ENCODE measurements at regions not wholly inside any gene's neighbourhood (a gene's known extent, or its start where the extent isn't known, plus 50 kb on each side); places are given as distances from the start of the nearest gene placed in this dataset.

DNA sequence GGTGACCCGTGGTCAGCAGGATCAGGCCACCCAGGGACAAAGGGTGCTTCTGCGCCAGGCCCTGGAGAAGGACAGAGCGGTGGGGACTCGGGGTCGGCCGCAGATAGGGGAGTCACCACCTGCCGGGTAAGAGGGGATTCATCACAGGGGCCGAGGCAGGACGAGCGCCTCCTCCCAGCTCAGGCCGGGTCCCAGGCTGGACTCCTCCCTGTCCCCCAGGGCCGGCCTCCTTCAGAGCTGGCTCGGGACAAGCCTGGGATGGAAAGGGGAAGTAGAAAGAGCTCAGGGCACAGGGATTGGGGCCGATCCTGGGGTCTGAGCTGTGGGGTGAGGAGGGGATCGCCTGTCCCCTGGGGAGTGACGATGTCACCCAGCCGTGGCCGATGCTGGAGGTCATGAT lies 139.4 kb downstream of the GPCPD1 start:
- TF ChIP-seq, protein P1, sequence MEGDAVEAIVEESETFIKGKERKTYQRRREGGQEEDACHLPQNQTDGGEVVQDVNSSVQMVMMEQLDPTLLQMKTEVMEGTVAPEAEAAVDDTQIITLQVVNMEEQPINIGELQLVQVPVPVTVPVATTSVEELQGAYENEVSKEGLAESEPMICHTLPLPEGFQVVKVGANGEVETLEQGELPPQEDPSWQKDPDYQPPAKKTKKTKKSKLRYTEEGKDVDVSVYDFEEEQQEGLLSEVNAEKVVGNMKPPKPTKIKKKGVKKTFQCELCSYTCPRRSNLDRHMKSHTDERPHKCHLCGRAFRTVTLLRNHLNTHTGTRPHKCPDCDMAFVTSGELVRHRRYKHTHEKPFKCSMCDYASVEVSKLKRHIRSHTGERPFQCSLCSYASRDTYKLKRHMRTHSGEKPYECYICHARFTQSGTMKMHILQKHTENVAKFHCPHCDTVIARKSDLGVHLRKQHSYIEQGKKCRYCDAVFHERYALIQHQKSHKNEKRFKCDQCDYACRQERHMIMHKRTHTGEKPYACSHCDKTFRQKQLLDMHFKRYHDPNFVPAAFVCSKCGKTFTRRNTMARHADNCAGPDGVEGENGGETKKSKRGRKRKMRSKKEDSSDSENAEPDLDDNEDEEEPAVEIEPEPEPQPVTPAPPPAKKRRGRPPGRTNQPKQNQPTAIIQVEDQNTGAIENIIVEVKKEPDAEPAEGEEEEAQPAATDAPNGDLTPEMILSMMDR (IDR thresholded peaks at IDR 0.05), result no peak
- no peak for TF ChIP-seq POLR2AphosphoS5 (IDR thresholded peaks at IDR 0.05; ENCODE audit: low read depth, low read length)
- TF ChIP-seq, protein P2, sequence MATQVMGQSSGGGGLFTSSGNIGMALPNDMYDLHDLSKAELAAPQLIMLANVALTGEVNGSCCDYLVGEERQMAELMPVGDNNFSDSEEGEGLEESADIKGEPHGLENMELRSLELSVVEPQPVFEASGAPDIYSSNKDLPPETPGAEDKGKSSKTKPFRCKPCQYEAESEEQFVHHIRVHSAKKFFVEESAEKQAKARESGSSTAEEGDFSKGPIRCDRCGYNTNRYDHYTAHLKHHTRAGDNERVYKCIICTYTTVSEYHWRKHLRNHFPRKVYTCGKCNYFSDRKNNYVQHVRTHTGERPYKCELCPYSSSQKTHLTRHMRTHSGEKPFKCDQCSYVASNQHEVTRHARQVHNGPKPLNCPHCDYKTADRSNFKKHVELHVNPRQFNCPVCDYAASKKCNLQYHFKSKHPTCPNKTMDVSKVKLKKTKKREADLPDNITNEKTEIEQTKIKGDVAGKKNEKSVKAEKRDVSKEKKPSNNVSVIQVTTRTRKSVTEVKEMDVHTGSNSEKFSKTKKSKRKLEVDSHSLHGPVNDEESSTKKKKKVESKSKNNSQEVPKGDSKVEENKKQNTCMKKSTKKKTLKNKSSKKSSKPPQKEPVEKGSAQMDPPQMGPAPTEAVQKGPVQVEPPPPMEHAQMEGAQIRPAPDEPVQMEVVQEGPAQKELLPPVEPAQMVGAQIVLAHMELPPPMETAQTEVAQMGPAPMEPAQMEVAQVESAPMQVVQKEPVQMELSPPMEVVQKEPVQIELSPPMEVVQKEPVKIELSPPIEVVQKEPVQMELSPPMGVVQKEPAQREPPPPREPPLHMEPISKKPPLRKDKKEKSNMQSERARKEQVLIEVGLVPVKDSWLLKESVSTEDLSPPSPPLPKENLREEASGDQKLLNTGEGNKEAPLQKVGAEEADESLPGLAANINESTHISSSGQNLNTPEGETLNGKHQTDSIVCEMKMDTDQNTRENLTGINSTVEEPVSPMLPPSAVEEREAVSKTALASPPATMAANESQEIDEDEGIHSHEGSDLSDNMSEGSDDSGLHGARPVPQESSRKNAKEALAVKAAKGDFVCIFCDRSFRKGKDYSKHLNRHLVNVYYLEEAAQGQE (IDR thresholded peaks at IDR 0.05; ENCODE audit: insufficient read depth in 1 of 2, low read depth in 2 of 2, low read length in 1 of 2), result no peak
